PC-3 (cell line): ENCODE measurements at regions not wholly inside any gene's neighbourhood (a gene's known extent, or its start where the extent isn't known, plus 50 kb on each side); places are given as distances from the start of the nearest gene placed in this dataset.

ENCODE experiments used
- ATAC-seq: fragments of 200-7000 bp; cut with Tn5 transposase; 2 replicates; pipeline ENCODE4 v1.9.1; 2020; ENCODE audit warnings: mild to moderate bottlenecking, moderate library complexity
- BruUV-seq: library from RNA; stranded (reverse); fragments of 400-500 nt; replicated peaks from 2 replicates; lab custom pipeline; 2021; lab: Mats Ljungman, UMichigan
- CTCF ChIA-PET: fragments of 300-600 bp; sonication (Branson Sonifier 250); formaldehyde crosslinking; loops from one replicate; lab custom pipeline; 2022; ENCODE audit warnings: antibody characterized with exemption; lab: Charles Lee
- POLR2A ChIA-PET: fragments of 300-600 bp; sonication (Branson Sonifier 250); formaldehyde crosslinking; loops from one replicate; lab custom pipeline; 2022; ENCODE audit warnings: antibody characterized with exemption; ENCODE audit not compliant: unreplicated experiment; lab: Charles Lee
- DNase-seq: peaks from one replicate; pipeline ENCODE4 v3.0.0-alpha.2; 2015
- H2AFZ ChIP-seq: fragments of 300-600 bp; sonication (generic); 2 replicates; pipeline ENCODE4 v1.6.0; 2016; ENCODE audit warnings: antibody characterized with exemption, low read length
- H3F3A ChIP-seq: fragments of 300-600 bp; sonication (generic); one replicate; pipeline ENCODE4 v1.6.0; 2017; ENCODE audit warnings: antibody characterized with exemption, low read length, control low read depth, mild to moderate bottlenecking; ENCODE audit not compliant: unreplicated experiment
- H3K27ac ChIP-seq: fragments of 300-600 bp; sonication (generic); 2 replicates; pipeline ENCODE4 v1.5.1; 2016; ENCODE audit warnings: mild to moderate bottlenecking, low read length
- H3K27me3 ChIP-seq: fragments of 300-600 bp; sonication (generic); 2 replicates; pipeline ENCODE4 v1.6.1; 2016; ENCODE audit warnings: low read length, mixed read lengths
- H3K36me3 ChIP-seq: fragments of 300-600 bp; sonication (generic); 2 replicates; pipeline ENCODE4 v1.6.1; 2016; ENCODE audit warnings: low read depth, mixed run types, low read length, mixed read lengths
- H3K4me1 ChIP-seq: fragments of 300-600 bp; sonication (generic); 2 replicates; pipeline ENCODE4 v1.5.1; 2016; ENCODE audit warnings: low read length; ENCODE audit not compliant: insufficient read depth
- H3K4me2 ChIP-seq: fragments of 300-600 bp; sonication (generic); 2 replicates; pipeline ENCODE4 v1.6.0; 2016; ENCODE audit warnings: low read length
- H3K4me3 ChIP-seq: fragments of 300-600 bp; sonication (generic); 2 replicates; pipeline ENCODE4 v1.5.1; 2016; ENCODE audit warnings: mild to moderate bottlenecking, low read length, mixed read lengths
- H3K79me2 ChIP-seq: fragments of 300-600 bp; sonication (generic); 2 replicates; pipeline ENCODE4 v1.6.1; 2017; ENCODE audit warnings: low read length, mixed read lengths
- H3K9ac ChIP-seq: fragments of 300-600 bp; sonication (generic); 2 replicates; pipeline ENCODE4 v1.6.0; 2016; ENCODE audit warnings: mild to moderate bottlenecking, low read length
- H3K9me2 ChIP-seq: fragments of 300-600 bp; sonication (generic); replicated peaks from 2 replicates; pipeline ENCODE4 v1.6.1; 2016; ENCODE audit warnings: mixed run types, low read length, mixed read lengths
- H3K9me3 ChIP-seq: fragments of 300-600 bp; sonication (generic); 2 replicates; pipeline ENCODE4 v1.6.1; 2016; ENCODE audit warnings: low read length, mixed read lengths
- H4K20me1 ChIP-seq: fragments of 300-600 bp; sonication (generic); 2 replicates; pipeline ENCODE4 v1.6.1; 2016; ENCODE audit warnings: low read length, mixed read lengths
- CTCF ChIP-seq: fragments of 300-600 bp; sonication (generic); conservative IDR thresholded peaks from 2 replicates; pipeline ENCODE4 v1.5.1; 2017; ENCODE audit warnings: antibody characterized with exemption, low read depth, mild to moderate bottlenecking, low read length
- EZH2 ChIP-seq: fragments of 300-600 bp; sonication (generic); IDR thresholded peaks from one replicate; pipeline ENCODE4 v1.6.1; 2017; ENCODE audit warnings: antibody characterized with exemption, mild to moderate bottlenecking, low read length; ENCODE audit not compliant: unreplicated experiment
- EZH2phosphoT487 ChIP-seq: fragments of 300-600 bp; sonication (generic); IDR thresholded peaks from 2 replicates; pipeline ENCODE4 v1.6.1; 2018; ENCODE audit warnings: mild to moderate bottlenecking, antibody characterized with exemption, low read length, borderline replicate concordance
- intact Hi-C: fragments of 100-400 bp; cut with micrococcal nuclease; formaldehyde crosslinking; loops from 2 replicates; pipeline ENCODE4 v1.9.0; 2023

GRCh38 chr7:125173571-125173970 lies 243.9 kb upstream of the POT1 start:
- Histone ChIP-seq H3K27ac (no peak overlapping the region), H3K9ac (no peak overlapping the region), H3K4me3 (no peak overlapping the region), H3K79me2 (no peaks in the 10 kb centered on the region), H3K36me3 (no peaks in the 10 kb centered on the region), H3K27me3 (no peaks in the 10 kb centered on the region), H4K20me1 (no peaks in the 10 kb centered on the region), H3F3A (no peaks in the 10 kb centered on the region), H3K4me2 (no peak overlapping the region), H3K9me3 (no peaks in the 10 kb centered on the region), H2AFZ (no peak overlapping the region), H3K4me1 (no peaks in the 10 kb centered on the region), H3K9me2 (no peaks in the 10 kb centered on the region)
- DNase-seq (peak; percentile 9), ATAC-seq (no peak)
- intact Hi-C loops, result no loop called here
- ChIA-PET POLR2A (no interaction called here), CTCF (no interaction called here)
- no TSS peak for BruUV-seq
- no peak for TF ChIP-seq CTCF
- TF ChIP-seq EZH2, result no peak
- TF ChIP-seq EZH2phosphoT487, result no peak

- no TSS peak for BruUV-seq
- no peak overlapping the region for H3K4me2 ChIP-seq
- H3K27me3 ChIP-seq, result no peaks in the 10 kb centered on the region
- no peaks in the 10 kb centered on the region for H3K9me3 ChIP-seq
- TF ChIP-seq EZH2, result no peak
- TF ChIP-seq EZH2phosphoT487, result no peak
- no peak for TF ChIP-seq CTCF
- H3K9me2 ChIP-seq, result no peaks in the 10 kb centered on the region
- no peak for DNase-seq
- H3K27ac ChIP-seq, result no peak overlapping the region
- H4K20me1 ChIP-seq, result no peaks in the 10 kb centered on the region
- H2AFZ ChIP-seq, result no peak overlapping the region
- CTCF ChIA-PET, result no interaction called here
- no peaks in the 10 kb centered on the region for H3F3A ChIP-seq
- H3K4me1 ChIP-seq, result no peaks in the 10 kb centered on the region
- H3K9ac ChIP-seq, result no peak overlapping the region
- ATAC-seq, result no peak
- H3K4me3 ChIP-seq, result no peak overlapping the region
- no peaks in the 10 kb centered on the region for H3K79me2 ChIP-seq
- intact Hi-C loops, result no loop called here
- H3K36me3 ChIP-seq, result no peaks in the 10 kb centered on the region
- POLR2A ChIA-PET, result no interaction called here
Observed at GRCh38 chr7:125169088-125169487, 239.5 kb upstream of the POT1 start.

GRCh38 chr7:125154930-125155329 lies 225.3 kb upstream of the POT1 start:
- Histone ChIP-seq H4K20me1 (no peaks in the 10 kb centered on the region), H3K4me3 (no peak overlapping the region), H3K9me2 (no peaks in the 10 kb centered on the region), H3F3A (no peaks in the 10 kb centered on the region), H3K27ac (no peak overlapping the region), H3K36me3 (no peaks in the 10 kb centered on the region), H3K9ac (no peak overlapping the region), H3K4me1 (no peaks in the 10 kb centered on the region), H3K27me3 (no peaks in the 10 kb centered on the region), H2AFZ (no peak overlapping the region), H3K79me2 (no peaks in the 10 kb centered on the region), H3K4me2 (no peak overlapping the region), H3K9me3 (no peaks in the 10 kb centered on the region)
- DNase-seq (no peak), ATAC-seq (no peak)
- BruUV-seq, result no TSS peak
- CTCF ChIA-PET, result no interaction called here
- POLR2A ChIA-PET, result no interaction called here
- TF ChIP-seq CTCF, result no peak
- TF ChIP-seq EZH2, result no peak
- no peak for TF ChIP-seq EZH2phosphoT487
- intact Hi-C loops, result no loop called here
